Mesothelial cell of epicardium (in vitro differentiated cells): ENCODE measurements at regions not wholly inside any gene's neighbourhood (a gene's known extent, or its start where the extent isn't known, plus 50 kb on each side); places are given as distances from the start of the nearest gene placed in this dataset.

Experiments
- DNase-seq, 2 experiments: peaks; one replicate each; pipeline ENCODE4 v3.0.0; 2021; ENCODE audit warnings: low spot score in 2 of 2; ENCODE audit not compliant: unreplicated experiment in 2 of 2
- H3K27ac Mint-ChIP-seq: 2 replicates; pipeline ENCODE4 v1.8.0; 2021; ENCODE audit warnings: mixed read lengths
- H3K27me3 Mint-ChIP-seq: 2 replicates; pipeline ENCODE4 v1.8.0; 2021; ENCODE audit warnings: low read depth, mixed read lengths
- H3K36me3 Mint-ChIP-seq: 2 replicates; pipeline ENCODE4 v1.8.0; 2021; ENCODE audit warnings: mixed read lengths
- H3K4me1 Mint-ChIP-seq: 2 replicates; pipeline ENCODE4 v1.8.0; 2021; ENCODE audit warnings: mixed read lengths
- H3K4me3 Mint-ChIP-seq: 2 replicates; pipeline ENCODE4 v1.8.0; 2021; ENCODE audit warnings: mild to moderate bottlenecking, moderate library complexity, mixed read lengths
- H3K9me3 Mint-ChIP-seq: 2 replicates; pipeline ENCODE4 v1.8.0; 2021; ENCODE audit warnings: mixed read lengths
- CTCF ChIP-seq: fragments of 200-600 bp; sonication (generic); IDR thresholded peaks from one replicate; pipeline ENCODE4 v1.5.0; 2021; ENCODE audit warnings: antibody characterized with exemption; ENCODE audit not compliant: unreplicated experiment

GRCh38 chr9:79123415-79123814 is 448.4 kb upstream of the TLE4 start:
- no peaks in the 10 kb centered on the region for H3K36me3 Mint-ChIP-seq
- no peak for DNase-seq
- H3K4me3 Mint-ChIP-seq: no peak overlapping the region
- peaks cover 27% of the 10 kb centered on the region for H3K27me3 Mint-ChIP-seq
- no peak overlapping the region for H3K27ac Mint-ChIP-seq
- H3K9me3 Mint-ChIP-seq: peaks cover 17% of the 10 kb centered on the region
- H3K4me1 Mint-ChIP-seq: peaks cover 15% of the 10 kb centered on the region
- TF ChIP-seq CTCF: no peak

- peaks cover 4% of the 10 kb centered on the region for H3K4me1 Mint-ChIP-seq
- no peak for TF ChIP-seq CTCF
- H3K9me3 Mint-ChIP-seq: peaks cover 14% of the 10 kb centered on the region
- no peak overlapping the region for H3K4me3 Mint-ChIP-seq
- H3K27ac Mint-ChIP-seq: no peak overlapping the region
- H3K36me3 Mint-ChIP-seq: no peaks in the 10 kb centered on the region
- DNase-seq: no peak
- peaks cover 36% of the 10 kb centered on the region for H3K27me3 Mint-ChIP-seq
These were observed 444.1 kb upstream of the TLE4 start for GRCh38 chr9:79127661-79128060.

- peaks cover 4% of the 10 kb centered on the region for H3K4me1 Mint-ChIP-seq
- H3K27me3 Mint-ChIP-seq: peaks cover 31% of the 10 kb centered on the region
- H3K27ac Mint-ChIP-seq: no peak overlapping the region
- H3K9me3 Mint-ChIP-seq: peaks cover 6% of the 10 kb centered on the region
- peak; percentile 78 for TF ChIP-seq CTCF
- peak in 1 of 2 experiments; percentile 78 for DNase-seq
- H3K4me3 Mint-ChIP-seq: no peak overlapping the region
- no peaks in the 10 kb centered on the region for H3K36me3 Mint-ChIP-seq
These were observed 441.8 kb upstream of the TLE4 start for GRCh38 chr9:79129865-79130480.

GRCh38 chr9:79131246-79131774 is 440.5 kb upstream of the TLE4 start:
- Mint-ChIP-seq H3K27me3 (peaks cover 26% of the 10 kb centered on the region), H3K4me3 (no peak overlapping the region), H3K36me3 (no peaks in the 10 kb centered on the region), H3K4me1 (peaks cover 4% of the 10 kb centered on the region), H3K27ac (no peak overlapping the region), H3K9me3 (peaks cover 2% of the 10 kb centered on the region)
- no peak for TF ChIP-seq CTCF
- DNase-seq: no peak

GRCh38 chr9:79131824-79132377 is 439.9 kb upstream of the TLE4 start:
- Mint-ChIP-seq H3K4me3 (no peak overlapping the region), H3K4me1 (peaks cover 4% of the 10 kb centered on the region), H3K27me3 (peaks cover 26% of the 10 kb centered on the region), H3K9me3 (peaks cover 2% of the 10 kb centered on the region), H3K27ac (no peak overlapping the region), H3K36me3 (no peaks in the 10 kb centered on the region)
- DNase-seq: no peak
- no peak for TF ChIP-seq CTCF
